HG02943 (cell line): ENCODE measurements at regions not wholly inside any gene's neighbourhood (a gene's known extent, or its start where the extent isn't known, plus 50 kb on each side); places are given as distances from the start of the nearest gene placed in this dataset.
"Not testable (repeated sequence)": the region's sequence is repeated elsewhere in the genome, so short reads cannot be mapped to it uniquely, and the experiment has no call there.

Experiments used
- ATAC-seq: cut with Tn5 transposase; IDR thresholded peaks from one replicate; pipeline ENCODE4 v1.9.1; 2021; ENCODE audit warnings: mild to moderate bottlenecking, low read depth, moderate library complexity; ENCODE audit not compliant: unreplicated experiment

GRCh38 chr9:29965834-29966233 is 2392.6 kb upstream of the C9orf72 start:
- ATAC-seq = no peak

GRCh38 chr9:29966247-29966646 is 2393.0 kb upstream of the C9orf72 start:
- no peak for ATAC-seq

- ATAC-seq = no peak
Measured at GRCh38 chr9:29968831-29969230, 2395.6 kb upstream of the C9orf72 start.

DNA sequence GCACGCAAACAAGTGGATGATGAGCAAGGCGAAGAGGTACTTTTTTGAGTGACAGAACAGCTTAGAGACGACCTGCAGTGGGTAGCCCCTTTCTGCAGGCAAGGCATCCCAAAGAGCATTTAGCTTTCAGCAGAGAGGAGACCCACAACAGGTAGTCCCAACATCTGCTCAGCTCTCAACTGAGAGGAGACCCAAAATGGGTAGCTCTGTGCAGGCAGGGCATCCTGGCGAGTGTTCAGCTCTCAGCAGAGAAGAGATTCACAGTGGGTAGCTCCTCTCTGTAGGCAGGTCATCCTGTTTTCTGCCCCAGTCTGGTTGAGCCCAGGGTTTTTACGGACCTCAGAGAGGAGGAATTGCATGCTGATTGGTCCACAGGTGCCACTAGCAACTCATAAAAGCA is 2396.1 kb upstream of the C9orf72 start:
- no peak for ATAC-seq

DNA sequence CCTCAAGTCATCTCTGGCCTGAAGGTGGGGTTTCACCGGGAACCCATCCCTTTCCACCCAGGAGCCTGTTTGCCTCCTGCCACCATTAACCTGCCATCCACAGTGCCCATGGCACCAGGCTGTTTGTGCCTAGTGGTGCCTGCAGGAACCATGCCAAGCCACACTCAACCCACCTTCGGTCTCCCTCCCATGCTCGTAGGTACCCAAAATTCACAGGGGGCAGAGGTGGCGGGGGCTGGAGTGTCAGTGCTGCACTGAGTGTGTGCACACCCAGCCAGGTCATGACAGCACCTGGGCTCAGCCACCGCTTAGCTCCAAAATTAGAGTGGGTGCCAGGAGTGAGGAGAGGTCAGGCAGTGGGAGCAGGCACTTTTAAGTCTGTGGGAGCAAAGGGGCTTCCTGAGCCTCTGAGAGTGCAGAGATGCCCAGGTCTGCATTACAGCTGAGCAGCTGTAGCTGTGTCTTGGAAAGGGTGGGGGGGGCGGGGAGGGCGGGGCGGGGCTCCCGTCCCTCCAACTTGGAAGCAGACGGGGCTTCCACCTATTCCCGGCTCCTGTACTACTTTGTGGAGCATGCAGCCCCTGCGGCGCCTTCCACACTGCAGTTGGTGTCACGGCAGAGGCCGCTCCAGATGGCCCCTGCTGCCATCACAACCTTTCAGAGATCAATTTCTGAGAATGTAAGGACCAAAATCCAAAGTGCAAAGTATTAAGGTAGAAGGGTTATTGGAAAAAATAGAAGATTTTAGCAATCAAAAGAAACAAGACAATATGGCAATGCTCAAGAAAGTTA is 2396.8 kb upstream of the C9orf72 start:
- ATAC-seq = no peak

- no peak for ATAC-seq
Measured at GRCh38 chr9:29974197-29974596, 2400.9 kb upstream of the C9orf72 start.

DNA sequence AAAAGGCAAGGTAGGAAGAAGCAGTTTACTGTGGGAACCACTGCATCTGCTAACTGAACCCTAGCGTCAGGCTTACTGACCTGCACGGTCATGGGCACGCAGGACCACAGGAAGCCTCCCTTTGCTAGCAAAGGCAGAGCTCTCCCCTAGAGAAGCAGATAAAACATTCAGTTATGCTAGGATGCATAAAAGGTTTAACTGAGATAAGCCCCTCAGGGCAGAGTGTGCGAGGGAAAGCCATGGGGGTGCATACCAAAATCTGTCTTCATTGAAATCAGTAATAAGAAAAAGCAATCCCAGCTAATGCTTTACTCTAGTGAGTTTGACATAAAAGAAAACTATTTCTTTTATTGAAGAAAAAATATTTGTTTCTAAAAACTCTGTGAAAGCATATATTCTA is 2403.7 kb upstream of the C9orf72 start:
- ATAC-seq = no peak

- no peak for ATAC-seq
Measured at GRCh38 chr9:29981013-29981412, 2403.4 kb upstream of the ACO1 start.

GRCh38 chr9:29999645-30000044 is 2384.8 kb upstream of the ACO1 start:
- ATAC-seq = no peak

DNA sequence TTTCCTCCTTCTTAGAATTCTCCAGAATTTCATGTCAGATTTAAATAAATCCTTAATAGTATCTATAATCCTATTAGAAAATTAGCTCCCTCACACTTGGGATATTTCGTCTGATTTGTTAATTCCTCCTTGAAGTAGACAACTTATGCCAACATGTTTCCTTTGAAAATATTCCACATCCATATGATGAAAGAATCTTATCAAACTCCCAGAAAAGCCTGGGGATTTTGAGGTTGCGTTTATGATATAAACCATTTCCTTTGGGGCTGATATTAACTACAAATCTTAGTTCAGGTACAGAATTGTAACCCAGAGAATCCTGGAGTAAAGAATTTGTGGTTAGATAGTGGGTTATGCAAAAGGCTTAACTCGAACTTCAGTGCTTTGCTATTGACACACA is 2373.8 kb upstream of the ACO1 start:
- ATAC-seq = no peak

DNA sequence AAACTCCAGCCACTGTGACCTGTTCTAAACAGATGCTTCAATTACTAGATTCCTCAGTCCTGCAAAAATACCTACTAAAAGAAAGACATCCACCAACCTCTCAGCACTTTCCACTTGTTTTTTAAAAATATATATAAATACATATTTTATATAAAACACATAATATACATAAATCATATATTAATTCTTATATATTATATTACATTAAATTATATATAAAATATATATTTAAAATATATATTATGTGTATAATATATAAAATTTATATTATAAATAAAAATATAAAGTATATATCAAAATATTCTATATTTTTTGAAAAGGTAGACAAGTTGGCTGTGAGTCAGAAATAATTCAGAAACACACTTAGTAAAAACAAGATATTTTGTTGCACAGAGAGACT is 2371.8 kb upstream of the ACO1 start:
- ATAC-seq = no peak

- no peak for ATAC-seq
Measured at GRCh38 chr9:30015073-30015472, 2369.4 kb upstream of the ACO1 start.

DNA sequence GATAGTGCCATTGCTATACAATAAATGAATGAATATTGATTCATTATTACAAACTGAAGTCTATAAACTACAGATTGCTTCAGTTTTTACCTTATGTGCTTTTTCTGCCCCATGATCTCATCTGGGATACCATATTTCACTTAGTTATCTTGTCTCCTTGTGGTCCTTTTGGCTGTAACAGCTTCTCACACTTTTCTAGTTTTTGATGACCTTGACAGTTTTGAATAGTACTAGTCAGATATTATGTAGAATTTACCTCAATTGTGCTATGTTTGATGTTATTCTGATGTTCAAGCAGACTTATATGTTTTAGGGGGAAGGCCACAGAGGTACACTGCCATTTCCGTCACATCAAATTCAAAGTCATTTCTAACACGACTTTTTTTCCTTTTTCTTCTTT is 2364.3 kb upstream of the ACO1 start:
- ATAC-seq = no peak

DNA sequence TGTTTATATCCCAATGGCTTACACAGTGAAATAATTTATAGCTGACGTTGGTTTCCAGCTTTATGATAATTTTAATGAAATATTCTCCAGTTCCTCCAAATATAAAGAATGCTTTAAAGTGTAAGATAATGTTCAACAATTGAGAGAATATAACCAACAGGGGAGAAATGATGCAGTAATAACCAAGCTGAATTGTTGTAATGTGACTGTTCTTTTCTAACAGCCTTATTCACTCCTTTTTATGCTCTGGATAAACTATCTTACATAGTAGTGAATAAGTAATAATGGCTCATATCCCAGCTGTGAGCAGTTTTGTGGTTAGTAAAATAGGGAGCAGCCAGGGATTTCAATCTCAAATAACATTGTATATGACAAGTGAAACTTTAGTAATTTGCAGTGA is 2348.7 kb upstream of the ACO1 start:
- ATAC-seq = no peak

DNA sequence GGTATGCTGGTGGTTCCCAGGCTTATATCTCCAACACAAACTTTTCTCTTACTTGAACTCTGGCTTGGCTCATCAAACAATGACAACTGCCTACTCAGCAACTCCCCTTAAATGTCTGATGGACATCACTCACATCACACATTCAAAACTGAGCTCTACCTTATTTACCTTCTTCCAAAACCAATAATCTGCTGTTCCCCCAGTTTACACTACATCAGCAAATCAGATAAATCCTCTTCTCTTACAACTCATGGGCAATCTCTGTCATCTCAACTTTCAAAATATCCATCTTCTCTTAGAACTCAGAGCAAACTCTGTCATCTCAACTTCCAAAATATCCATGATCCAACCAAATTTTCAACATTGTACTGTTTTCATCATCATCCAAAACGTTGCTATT is 2347.9 kb upstream of the ACO1 start:
- no peak for ATAC-seq

DNA sequence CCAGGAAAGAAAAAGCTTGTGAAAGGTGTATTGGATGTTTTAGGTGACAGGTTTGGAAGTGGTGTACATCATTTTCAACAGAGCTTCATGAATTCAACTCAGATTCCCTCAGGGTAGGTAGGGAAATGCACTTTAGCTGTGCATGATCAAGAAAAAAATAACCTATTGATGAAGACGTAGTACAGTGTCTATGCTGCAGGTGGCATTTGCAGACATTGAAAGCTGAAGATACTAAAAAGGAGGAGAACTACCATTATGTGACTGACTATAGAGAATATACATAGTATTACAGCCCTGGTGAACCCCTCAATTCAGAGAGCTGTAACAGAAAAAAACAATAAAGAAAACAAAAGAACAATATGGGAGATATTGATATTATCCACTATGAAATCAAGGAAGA is 2344.7 kb upstream of the ACO1 start:
- ATAC-seq = no peak

DNA sequence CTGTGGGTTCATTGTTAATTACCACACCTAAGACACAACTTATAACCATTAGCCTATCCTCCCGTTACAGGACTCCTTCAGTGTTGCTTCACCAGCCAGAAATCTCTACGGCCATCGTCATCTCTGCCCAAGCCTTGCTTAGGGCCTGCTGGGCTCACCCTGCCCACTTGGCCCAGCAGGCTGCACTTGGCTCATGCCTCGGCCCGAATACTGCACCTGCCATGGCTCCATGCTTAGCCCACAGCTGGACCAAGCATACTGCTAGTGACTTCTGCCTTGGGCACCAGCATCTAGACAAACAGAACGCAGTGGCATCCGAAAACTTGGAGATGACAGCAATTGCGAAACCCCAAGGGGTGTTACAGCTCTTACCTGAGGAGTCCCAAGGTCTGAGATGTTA is 2336.0 kb upstream of the ACO1 start:
- no peak for ATAC-seq

- ATAC-seq = no peak
Measured at GRCh38 chr9:30058463-30058862, 2326.0 kb upstream of the ACO1 start.

DNA sequence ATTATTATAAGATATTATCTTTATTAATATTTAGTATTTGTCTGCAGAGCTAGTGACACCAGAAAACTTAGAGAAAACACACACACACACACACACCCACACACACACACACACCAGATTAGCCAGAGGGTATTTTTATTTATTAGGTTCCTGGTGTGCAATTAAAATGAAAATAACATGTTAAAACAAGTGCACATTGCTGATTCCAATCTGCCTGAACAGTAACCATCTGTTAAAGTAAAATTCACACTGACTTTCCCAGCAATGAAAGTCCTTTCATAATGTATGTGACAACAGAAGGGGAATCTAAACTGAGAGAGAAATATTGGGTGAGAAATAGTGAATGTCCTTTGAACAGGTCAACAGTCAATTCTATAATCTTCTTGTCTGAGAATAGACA is 2323.5 kb upstream of the ACO1 start:
- ATAC-seq = no peak

DNA sequence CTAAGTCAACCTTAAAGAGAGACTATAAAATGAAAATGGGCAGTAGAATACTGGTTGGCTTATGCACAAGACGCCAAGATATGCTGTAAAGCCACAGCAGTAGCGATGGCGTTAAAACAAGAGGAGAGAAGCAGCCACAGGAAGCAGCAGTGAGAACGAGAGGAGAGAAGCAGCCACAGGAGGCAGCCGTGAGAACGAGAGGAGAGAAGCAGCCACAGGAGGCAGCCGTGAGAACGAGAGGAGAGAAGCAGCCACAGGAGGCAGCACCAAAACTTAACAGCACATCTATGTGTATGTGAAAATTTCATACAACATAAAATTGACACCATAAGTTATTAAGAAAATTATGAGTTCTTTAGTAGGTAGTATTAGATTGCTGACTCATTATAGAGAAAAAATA is 2318.6 kb upstream of the ACO1 start:
- ATAC-seq = no peak

DNA sequence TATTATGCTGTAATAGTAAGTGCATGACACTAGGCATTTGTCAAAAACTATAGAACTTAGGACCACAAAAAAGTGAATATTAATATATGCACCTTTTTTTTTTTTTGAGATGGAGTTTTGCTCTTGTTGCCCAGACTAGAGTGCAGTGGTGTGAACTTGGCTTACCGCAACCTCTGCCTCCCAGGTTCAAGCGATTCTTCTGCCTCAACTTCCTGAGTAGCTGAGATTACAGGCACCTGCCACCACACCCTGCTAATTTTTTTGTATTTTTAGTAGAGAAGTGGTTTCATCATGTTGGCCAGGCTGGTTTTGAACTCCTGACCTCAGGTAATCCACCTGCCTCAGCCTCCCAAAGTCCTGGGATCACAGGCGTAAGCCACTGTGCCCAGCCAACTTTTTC is 2315.2 kb upstream of the ACO1 start:
- not testable (repeated sequence) for ATAC-seq

DNA sequence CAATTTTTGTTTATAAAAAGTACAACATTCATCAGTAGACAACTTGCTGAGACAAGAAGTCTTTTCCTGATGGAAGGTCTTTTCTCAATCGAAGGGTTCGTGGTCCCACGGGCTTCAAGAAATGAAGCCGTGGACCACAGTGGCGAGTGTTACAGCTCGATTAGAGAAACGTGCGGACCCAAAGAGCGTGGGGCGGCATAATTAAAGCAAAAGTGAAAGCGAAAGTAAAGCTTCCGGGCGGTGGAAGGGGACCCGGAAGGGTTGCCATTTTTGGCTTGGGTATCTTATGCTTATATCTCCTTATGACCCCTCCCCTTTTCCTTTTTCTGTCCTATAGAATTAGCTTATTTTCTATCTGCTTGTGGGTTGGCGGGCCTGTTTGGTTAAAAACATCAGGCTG is 2309.4 kb upstream of the ACO1 start:
- no peak for ATAC-seq
